H1 (cell line): ENCODE measurements at regions not wholly inside any gene's neighbourhood (a gene's known extent, or its start where the extent isn't known, plus 50 kb on each side); places are given as distances from the start of the nearest gene placed in this dataset.

Experiments
- ATF3 ChIP-seq: IDR thresholded peaks from 2 replicates; pipeline ENCODE4 v1.6.1; 2011; ENCODE audit warnings: low read depth, mild to moderate bottlenecking, low read length; ENCODE audit not compliant: insufficient read depth
- CHD7 ChIP-seq: fragments of 300-600 bp; sonication (generic); IDR thresholded peaks from 2 replicates; pipeline ENCODE4 v1.7.1; 2012; ENCODE audit warnings: low read length, moderate library complexity, mild to moderate bottlenecking, inconsistent platforms; ENCODE audit not compliant: insufficient replicate concordance
- CREB1 ChIP-seq: IDR thresholded peaks from 2 replicates; pipeline ENCODE4 v1.6.1; 2012; ENCODE audit warnings: inconsistent platforms
- EZH2 ChIP-seq: fragments of 200-600 bp; sonication (generic); IDR thresholded peaks from 2 replicates; pipeline ENCODE4 v1.7.1; 2012; ENCODE audit warnings: low read depth, mild to moderate bottlenecking, moderate library complexity, low read length, inconsistent platforms; ENCODE audit not compliant: severe bottlenecking
- GABPA ChIP-seq: IDR thresholded peaks from 2 replicates; pipeline ENCODE4 v1.6.1; 2011; ENCODE audit warnings: mild to moderate bottlenecking, low read length, moderate library complexity, borderline replicate concordance; ENCODE audit not compliant: insufficient read depth
- SP1 ChIP-seq: IDR thresholded peaks from 2 replicates; pipeline ENCODE4 v1.6.1; 2011; ENCODE audit warnings: low read depth, low read length
- TBP ChIP-seq: IDR thresholded peaks from 2 replicates; pipeline ENCODE4 v1.6.1; 2011; ENCODE audit warnings: low read depth, low read length, improper control_type of control experiment

GRCh38 chr3:64405211-64405835, 180.1 kb upstream of the PRICKLE2 start (continued):
- TF ChIP-seq GABPA: no peak
- TF ChIP-seq SP1: no peak
- TF ChIP-seq CHD7: no peak
- TF ChIP-seq TBP: no peak
- no peak for TF ChIP-seq ATF3
- TF ChIP-seq CREB1: no peak
- no peak for TF ChIP-seq EZH2
